ENCODE measurements at regions not wholly inside any gene's neighbourhood (a gene's known extent, or its start where the extent isn't known, plus 50 kb on each side); places are given as distances from the start of the nearest gene placed in this dataset.

- Histone ChIP-seq H3K27ac (ENCODE audit: low read depth, low read length) (no peak overlapping the region), H3F3A (ENCODE audit: control insufficient read depth, insufficient read depth) (no peaks in the 10 kb centered on the region), H3K9me3 (ENCODE audit: control insufficient read depth, insufficient read depth, low read length) (no peaks in the 10 kb centered on the region), H3K36me3 (ENCODE audit: control insufficient read depth, low read length) (no peaks in the 10 kb centered on the region), H3K4me1 (ENCODE audit: control insufficient read depth, low read length) (no peaks in the 10 kb centered on the region), H3K9me2 (replicated peaks; ENCODE audit: control insufficient read depth, low read length) (no peaks in the 10 kb centered on the region), H4K20me1 (ENCODE audit: control insufficient read depth, insufficient read depth, low read depth, low read length) (no peaks in the 10 kb centered on the region), H3K4me3 (ENCODE audit: low read length) (no peak overlapping the region), H3K4me2 (ENCODE audit: low read length) (no peak overlapping the region), H3K79me2 (ENCODE audit: control insufficient read depth, low read length) (no peaks in the 10 kb centered on the region), H3K27me3 (ENCODE audit: control insufficient read depth, low read length) (no peaks in the 10 kb centered on the region)
- TF ChIP-seq EZH2phosphoT487 (IDR thresholded peaks at IDR 0.05; ENCODE audit: borderline replicate concordance, low read length) (no peak), CTCF (IDR thresholded peaks at IDR 0.05; ENCODE audit: low read depth, low read length, poor library complexity, severe bottlenecking) (no peak)
Measured at GRCh38 chr13:85298387-85298924, 500.8 kb downstream of the SLITRK6 start.

GRCh38 chr13:85288698-85289097 lies 510.5 kb downstream of the SLITRK6 start:
- TF ChIP-seq CTCF (IDR thresholded peaks at IDR 0.05; ENCODE audit: low read depth, low read length, poor library complexity, severe bottlenecking) = no peak
- TF ChIP-seq EZH2phosphoT487 (IDR thresholded peaks at IDR 0.05; ENCODE audit: borderline replicate concordance, low read length) = no peak
- Histone ChIP-seq H3K4me2 (ENCODE audit: low read length) (no peak overlapping the region), H3F3A (ENCODE audit: control insufficient read depth, insufficient read depth) (peaks cover 3% of the 10 kb centered on the region; the same call in 1 of the 2 replicates), H3K36me3 (ENCODE audit: control insufficient read depth, low read length) (no peaks in the 10 kb centered on the region), H4K20me1 (ENCODE audit: control insufficient read depth, insufficient read depth, low read depth, low read length) (no peaks in the 10 kb centered on the region), H3K4me3 (ENCODE audit: low read length) (no peak overlapping the region), H3K79me2 (ENCODE audit: control insufficient read depth, low read length) (no peaks in the 10 kb centered on the region), H3K27me3 (ENCODE audit: control insufficient read depth, low read length) (no peaks in the 10 kb centered on the region), H3K4me1 (ENCODE audit: control insufficient read depth, low read length) (peaks cover 5% of the 10 kb centered on the region), H3K9me2 (replicated peaks; ENCODE audit: control insufficient read depth, low read length) (no peaks in the 10 kb centered on the region), H3K27ac (ENCODE audit: low read depth, low read length) (no peak overlapping the region), H3K9me3 (ENCODE audit: control insufficient read depth, insufficient read depth, low read length) (peaks cover 9% of the 10 kb centered on the region; the same call in 1 of the 2 replicates)

DNA sequence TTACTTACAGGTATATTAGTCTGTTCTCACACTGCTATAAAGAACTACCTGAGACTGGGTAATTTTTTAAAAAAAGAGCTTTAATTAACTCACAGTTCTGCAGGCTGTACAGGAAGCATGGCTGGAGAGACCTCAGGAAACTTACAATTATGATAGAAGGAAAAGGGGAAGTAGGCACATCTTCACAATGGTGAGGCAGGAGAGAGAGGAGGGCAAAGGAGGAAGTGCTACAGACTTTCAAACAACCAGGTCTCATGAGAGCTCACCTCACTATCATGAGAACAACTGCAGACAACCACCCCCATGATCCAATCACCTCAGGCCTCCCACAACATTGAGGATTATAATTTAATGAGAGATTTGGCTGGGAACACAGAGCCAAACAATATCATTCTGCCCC lies 511.7 kb downstream of the SLITRK6 start:
- Histone ChIP-seq H3K27me3 (ENCODE audit: control insufficient read depth, low read length) (no peaks in the 10 kb centered on the region), H3K4me2 (ENCODE audit: low read length) (no peak overlapping the region), H3K9me2 (replicated peaks; ENCODE audit: control insufficient read depth, low read length) (no peaks in the 10 kb centered on the region), H3F3A (ENCODE audit: control insufficient read depth, insufficient read depth) (peaks cover 3% of the 10 kb centered on the region; the same call in 1 of the 2 replicates), H3K4me3 (ENCODE audit: low read length) (no peak overlapping the region), H3K27ac (ENCODE audit: low read depth, low read length) (0 out of 2 replicates have a peak overlapping the region, but pooled peaks have one; percentile 10), H3K36me3 (ENCODE audit: control insufficient read depth, low read length) (no peaks in the 10 kb centered on the region), H4K20me1 (ENCODE audit: control insufficient read depth, insufficient read depth, low read depth, low read length) (no peaks in the 10 kb centered on the region), H3K9me3 (ENCODE audit: control insufficient read depth, insufficient read depth, low read length) (peaks cover 9% of the 10 kb centered on the region; the same call in 1 of the 2 replicates), H3K4me1 (ENCODE audit: control insufficient read depth, low read length) (peaks cover 5% of the 10 kb centered on the region), H3K79me2 (ENCODE audit: control insufficient read depth, low read length) (no peaks in the 10 kb centered on the region)
- no peak for TF ChIP-seq EZH2phosphoT487 (IDR thresholded peaks at IDR 0.05; ENCODE audit: borderline replicate concordance, low read length)
- TF ChIP-seq CTCF (IDR thresholded peaks at IDR 0.05; ENCODE audit: low read depth, low read length, poor library complexity, severe bottlenecking) = no peak

Measured in DOHH2 (cell line).